Esophagus muscularis mucosa (tissue), 4 donors: ENCODE measurements at regions not wholly inside any gene's neighbourhood (a gene's known extent, or its start where the extent isn't known, plus 50 kb on each side); places are given as distances from the start of the nearest gene placed in this dataset.

Experiments
- DNase-seq: peaks from one replicate; pipeline ENCODE4 v3.0.0-alpha.2; 2017; ENCODE audit errors: extremely low spot score
- H3K27ac ChIP-seq, 4 donors: fragments of 200-600 bp; sonication (generic); replicated peaks in 1 of 4; 1 replicate in 3 of 4; 2 replicates in 1 of 4; pipeline ENCODE4 v1.5.1; 2016 to 2019; ENCODE audit warnings: mild to moderate bottlenecking in 1 of 4
- H3K27me3 ChIP-seq, 4 donors: fragments of 200-600 bp; sonication (generic); one replicate each; pipeline versions ENCODE4 v1.5.1 to v1.6.0; 2016 to 2019
- H3K36me3 ChIP-seq, 4 donors: fragments of 200-600 bp; sonication (generic); one replicate each; pipeline ENCODE4 v1.5.1; 2016 to 2019
- H3K4me1 ChIP-seq, 4 donors: fragments of 200-600 bp; sonication (generic); one replicate each; pipeline ENCODE4 v1.5.1; 2016 to 2019
- H3K4me3 ChIP-seq, 4 donors: fragments of 200-600 bp; sonication (generic); 1 replicate in 2 of 4; 2 replicates in 2 of 4; pipeline ENCODE4 v1.5.1; 2016 to 2019; ENCODE audit warnings: mild to moderate bottlenecking in 4 of 4, moderate library complexity in 1 of 4
- H3K9me3 ChIP-seq, 4 donors: fragments of 200-600 bp; sonication (generic); 1 replicate in 3 of 4; 2 replicates in 1 of 4; pipeline ENCODE4 v1.5.1; 2016 to 2019
- CTCF ChIP-seq, 3 experiments: fragments of 200-600 bp in 2 of 3; fragments of 450-650 bp in 1 of 3; sonication (generic) in 2 of 3; IDR thresholded peaks; one replicate each; pipeline ENCODE4 v1.5.1; 2017 to 2019; ENCODE audit warnings: antibody characterized with exemption in 3 of 3, mild to moderate bottlenecking in 2 of 3, moderate library complexity in 1 of 3
- EP300 ChIP-seq: sonication (generic); formaldehyde crosslinking; IDR thresholded peaks from one replicate; pipeline ENCODE4 v1.6.1; 2017; ENCODE audit warnings: antibody characterized with exemption
- POLR2A ChIP-seq: fragments of 450-650 bp; IDR thresholded peaks from one replicate; pipeline ENCODE4 v1.6.1; 2017; ENCODE audit warnings: antibody characterized with exemption, moderate library complexity, mild to moderate bottlenecking, low read depth
- POLR2AphosphoS5 ChIP-seq, 2 donors: sonication (generic); formaldehyde crosslinking; IDR thresholded peaks; one replicate each; pipeline ENCODE4 v1.6.1; 2017; ENCODE audit warnings: antibody characterized with exemption in 2 of 2
- WGBS: methylation state at CpG from one replicate; pipeline ENCODE4 v1.1.5; 2018; 5-methylcytosine and 5-hydroxymethylcytosine counted together
- intact Hi-C: fragments of 100-400 bp; cut with DNase I; formaldehyde crosslinking; loops from one replicate; pipeline ENCODE4 v1.15.1; 2023

DNA sequence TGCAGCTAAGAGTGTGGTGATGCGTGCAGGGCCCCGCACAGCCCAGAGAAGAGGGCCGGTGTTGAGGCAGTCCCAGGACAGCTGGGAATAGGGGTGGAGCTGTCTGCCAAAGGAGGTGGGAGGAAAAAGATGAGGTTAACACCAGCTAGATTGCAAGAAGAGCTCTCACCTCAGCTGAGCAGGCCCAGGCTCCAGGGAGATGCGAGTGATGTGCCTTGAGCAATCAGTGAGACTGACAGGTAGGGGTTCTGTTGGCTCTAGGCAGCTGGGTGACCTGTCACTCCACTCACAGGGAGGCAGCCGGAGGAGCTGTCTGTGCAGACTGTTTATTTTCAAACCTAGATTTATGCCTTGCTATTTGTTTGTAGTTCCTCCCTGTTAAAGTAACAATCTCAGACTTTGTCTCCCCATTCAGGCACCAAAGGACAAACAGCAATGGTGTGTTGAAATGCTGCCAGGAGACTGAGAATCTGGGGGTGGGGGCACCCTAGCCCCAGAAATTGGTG is 205.1 kb upstream of the CXCL12 start:
- WGBS: 52% methylated on average over 5 of the region's 5 CpGs
- Histone ChIP-seq H3K9me3 (no peaks in the 10 kb centered on the region), H3K27me3 (no peaks in the 10 kb centered on the region), H3K36me3 (no peaks in the 10 kb centered on the region), H3K27ac (no peak overlapping the region), H3K4me3 (no peak overlapping the region), H3K4me1 (peaks cover 0 to 6% (median 0%) of the 10 kb centered on the region in 4 donors)
- TF ChIP-seq CTCF (IDR thresholded peaks at IDR 0.05): no peak
- no peak for TF ChIP-seq POLR2A
- no peak for TF ChIP-seq POLR2AphosphoS5 (IDR thresholded peaks at IDR 0.05)
- TF ChIP-seq EP300: no peak
- no peak for DNase-seq
- intact Hi-C loops: no loop called here

DNA sequence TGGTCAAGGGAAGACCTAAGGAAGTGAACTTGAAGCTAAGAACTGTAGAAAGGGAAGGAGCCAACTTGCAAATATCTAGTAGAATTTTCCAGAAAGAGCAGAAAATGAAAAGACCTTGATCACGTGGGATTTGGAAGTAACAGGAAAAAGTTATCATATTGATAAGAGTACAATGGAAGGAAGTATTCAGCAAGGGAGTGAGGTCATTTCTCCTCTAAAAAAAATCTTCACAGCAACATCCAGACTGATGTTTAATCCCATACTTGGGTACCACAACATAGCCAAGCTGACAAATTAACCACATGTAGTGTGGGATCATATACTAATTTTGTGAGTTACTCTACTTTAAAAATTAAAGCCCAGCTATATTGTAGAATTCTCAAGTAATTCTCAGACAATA is 207.0 kb upstream of the CXCL12 start:
- 70% methylated on average over 1 of the region's 1 CpG for WGBS

DNA sequence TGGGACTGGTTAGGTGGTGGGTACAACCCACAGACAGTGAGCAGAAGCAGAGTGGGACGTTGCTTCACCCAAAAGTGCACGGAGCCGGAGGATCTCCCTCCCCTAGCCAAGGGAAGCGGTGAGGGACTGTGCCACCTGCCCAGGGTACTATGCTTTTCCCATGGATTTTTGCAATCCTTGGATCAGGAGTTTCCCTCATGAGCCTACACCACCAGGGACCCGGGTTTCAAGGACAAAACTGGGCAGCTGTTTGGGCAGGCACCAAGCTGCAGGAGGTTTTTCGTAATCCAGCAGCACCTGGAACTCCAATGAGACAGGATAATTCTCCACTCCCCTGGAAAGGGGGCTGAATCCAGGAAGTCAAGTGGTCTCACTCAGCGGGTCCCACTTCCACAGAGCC is 209.1 kb upstream of the CXCL12 start:
- no peak for DNase-seq
- H3K4me1 ChIP-seq: peaks cover 0 to 6% (median 0%) of the 10 kb centered on the region in 4 donors
- H3K27me3 ChIP-seq: no peaks in the 10 kb centered on the region
- no peaks in the 10 kb centered on the region for H3K36me3 ChIP-seq
- TF ChIP-seq EP300: no peak
- TF ChIP-seq POLR2AphosphoS5 (IDR thresholded peaks at IDR 0.05): no peak
- TF ChIP-seq CTCF (IDR thresholded peaks at IDR 0.05): no peak
- no peak for TF ChIP-seq POLR2A
- no peak overlapping the region for H3K27ac ChIP-seq
- no peaks in the 10 kb centered on the region for H3K9me3 ChIP-seq
- WGBS: 82% methylated on average over 7 of the region's 7 CpGs
- no peak overlapping the region for H3K4me3 ChIP-seq
- intact Hi-C loops: no loop called here

More for the DNA sequence above, 207.0 kb upstream of the CXCL12 start:
- TF ChIP-seq CTCF (IDR thresholded peaks at IDR 0.05): no peak
- no peak for TF ChIP-seq EP300
- TF ChIP-seq POLR2A: no peak
- no peak for TF ChIP-seq POLR2AphosphoS5 (IDR thresholded peaks at IDR 0.05)
- Histone ChIP-seq H3K36me3 (no peaks in the 10 kb centered on the region), H3K4me1 (peaks cover 0 to 6% (median 0%) of the 10 kb centered on the region in 4 donors), H3K9me3 (no peaks in the 10 kb centered on the region), H3K27me3 (no peaks in the 10 kb centered on the region), H3K4me3 (no peak overlapping the region), H3K27ac (no peak overlapping the region)
- intact Hi-C loops: no loop called here
- DNase-seq: no peak

DNA sequence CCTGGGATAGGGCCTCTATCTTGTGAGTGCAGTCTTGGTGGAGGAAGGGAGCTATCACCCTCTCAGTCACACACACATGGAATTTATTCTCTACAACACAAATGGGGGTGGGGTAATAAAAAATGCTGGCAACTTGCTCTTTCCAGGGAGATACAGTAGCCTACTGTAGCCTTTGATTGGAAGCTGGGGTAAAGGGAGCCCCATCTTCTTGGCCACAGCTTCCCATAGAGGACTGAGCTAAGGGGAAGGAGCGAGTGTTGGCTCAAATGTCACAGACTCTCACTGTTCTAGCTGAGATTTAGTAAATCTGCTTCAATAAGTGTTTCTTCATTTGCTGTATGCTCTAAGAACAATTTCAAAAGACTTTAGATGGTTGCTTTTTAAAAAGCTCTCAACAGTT is 222.2 kb upstream of the CXCL12 start:
- Histone ChIP-seq H3K4me1 (no peaks in the 10 kb centered on the region), H3K4me3 (no peak overlapping the region), H3K27me3 (no peaks in the 10 kb centered on the region), H3K27ac (no peak overlapping the region), H3K9me3 (no peaks in the 10 kb centered on the region), H3K36me3 (no peaks in the 10 kb centered on the region)
- intact Hi-C loops: no loop called here
- no peak for TF ChIP-seq EP300
- TF ChIP-seq CTCF (IDR thresholded peaks at IDR 0.05): no peak
- TF ChIP-seq POLR2AphosphoS5 (IDR thresholded peaks at IDR 0.05): no peak
- no peak for TF ChIP-seq POLR2A
- 94% methylated on average over 1 of the region's 1 CpG for WGBS
- DNase-seq: no peak

DNA sequence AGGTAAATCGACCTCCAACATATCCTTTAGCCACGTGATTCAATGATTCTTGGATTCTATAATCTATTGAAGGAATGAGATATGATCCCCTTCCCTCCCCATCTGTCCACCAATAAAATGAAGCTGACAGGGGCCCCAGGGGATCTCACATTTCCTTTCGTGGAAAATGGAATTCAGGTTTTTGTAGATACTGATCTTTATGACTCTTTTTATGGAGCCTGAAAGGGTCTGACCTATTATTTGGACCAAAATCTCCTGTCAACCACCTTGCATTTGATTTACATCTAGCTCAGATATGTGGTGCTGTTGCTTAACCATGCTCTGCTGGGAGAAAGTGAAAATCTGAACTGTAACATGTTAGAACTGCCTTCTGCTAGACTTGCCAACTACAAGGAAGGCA is 234.0 kb upstream of the CXCL12 start:
- no peaks in the 10 kb centered on the region for H3K4me1 ChIP-seq
- H3K27ac ChIP-seq: no peak overlapping the region
- no peak for TF ChIP-seq POLR2AphosphoS5 (IDR thresholded peaks at IDR 0.05)
- no peak for TF ChIP-seq POLR2A
- TF ChIP-seq EP300: no peak
- TF ChIP-seq CTCF (IDR thresholded peaks at IDR 0.05): no peak

More for the DNA sequence above, 234.0 kb upstream of the CXCL12 start:
- Histone ChIP-seq H3K36me3 (no peaks in the 10 kb centered on the region), H3K27me3 (no peaks in the 10 kb centered on the region), H3K4me3 (no peak overlapping the region), H3K9me3 (no peaks in the 10 kb centered on the region)
- intact Hi-C loops: no loop called here
- 78% methylated on average over 3 of the region's 3 CpGs for WGBS
- DNase-seq: no peak
